HG03432 (cell line): ENCODE measurements at regions not wholly inside any gene's neighbourhood (a gene's known extent, or its start where the extent isn't known, plus 50 kb on each side); places are given as distances from the start of the nearest gene placed in this dataset.
"Not testable (repeated sequence)": the region's sequence is repeated elsewhere in the genome, so short reads cannot be mapped to it uniquely, and the experiment has no call there.

ENCODE experiments used
- ATAC-seq: cut with Tn5 transposase; IDR thresholded peaks from one replicate; pipeline ENCODE4 v1.9.1; 2021; ENCODE audit warnings: mild to moderate bottlenecking, moderate library complexity; ENCODE audit not compliant: unreplicated experiment

GRCh38 chr6:26956078-26956600, 291.4 kb upstream of the PRSS16 start:
- not testable (repeated sequence) for ATAC-seq

DNA sequence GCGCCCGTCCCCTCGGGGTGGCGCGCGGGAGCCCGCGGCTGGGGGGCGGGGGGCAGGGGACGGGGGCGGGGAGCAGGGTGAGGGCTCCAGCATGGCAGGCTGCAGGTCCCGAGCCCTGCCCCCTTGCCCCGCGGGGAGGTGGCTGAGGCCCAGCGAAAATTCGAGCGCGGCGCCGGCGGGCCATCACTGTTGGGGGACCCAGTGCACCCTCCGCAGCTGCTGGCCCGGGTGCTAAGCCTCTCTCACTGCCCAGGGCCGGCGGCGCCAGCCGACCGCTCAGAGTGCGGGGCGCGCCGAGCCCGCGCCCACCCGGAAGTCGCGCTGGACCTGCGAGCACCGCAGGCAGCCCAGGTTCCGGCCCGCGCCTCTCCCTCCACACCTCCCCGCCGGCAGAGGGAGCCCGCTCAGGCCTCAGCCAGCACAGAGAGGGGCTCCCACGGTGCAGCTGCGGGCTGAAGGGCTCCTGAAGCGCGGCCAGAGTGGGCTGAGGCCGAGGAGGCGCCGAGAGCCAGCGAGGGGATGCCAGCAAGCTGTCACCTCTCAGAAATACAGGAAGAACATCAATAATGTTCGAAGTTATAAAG, 290.8 kb upstream of the PRSS16 start:
- not testable (repeated sequence) for ATAC-seq

DNA sequence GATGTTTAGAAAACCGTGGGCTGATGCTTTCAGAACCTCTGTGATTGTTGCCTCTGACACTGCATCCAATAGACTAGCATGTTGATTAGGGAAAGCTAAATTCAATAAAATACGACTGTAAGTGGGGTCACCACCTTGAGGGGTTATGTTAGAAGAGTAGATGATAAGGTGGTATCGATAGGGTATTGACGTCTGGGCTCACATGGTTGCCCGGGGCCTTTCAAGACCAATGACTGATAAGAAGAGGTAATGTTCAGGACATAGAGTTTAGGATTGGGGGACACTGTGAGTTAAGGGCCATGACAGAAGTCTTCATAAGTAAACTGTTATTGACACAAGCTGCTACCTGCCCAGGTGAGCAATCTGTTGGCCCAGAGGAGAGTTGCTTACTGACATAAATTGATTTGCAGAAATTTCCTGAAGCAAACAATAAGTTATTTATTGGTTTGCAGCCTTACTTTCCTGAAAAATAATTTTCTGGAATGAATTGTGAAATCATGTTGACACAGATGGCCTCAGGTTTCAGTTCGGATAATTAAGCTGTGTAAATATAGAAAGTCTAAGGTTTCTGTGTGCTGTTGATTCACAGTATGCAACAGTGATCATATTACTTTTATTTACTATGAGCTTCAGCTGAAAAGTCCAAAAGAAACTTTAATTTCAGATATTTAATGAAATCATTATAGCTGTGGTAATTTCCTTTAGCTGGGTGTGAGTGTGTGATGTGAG, 289.9 kb upstream of the PRSS16 start:
- ATAC-seq: not testable (repeated sequence)

- not testable (repeated sequence) for ATAC-seq
Observed at GRCh38 chr6:26961236-26961635, 286.3 kb upstream of the PRSS16 start.

DNA sequence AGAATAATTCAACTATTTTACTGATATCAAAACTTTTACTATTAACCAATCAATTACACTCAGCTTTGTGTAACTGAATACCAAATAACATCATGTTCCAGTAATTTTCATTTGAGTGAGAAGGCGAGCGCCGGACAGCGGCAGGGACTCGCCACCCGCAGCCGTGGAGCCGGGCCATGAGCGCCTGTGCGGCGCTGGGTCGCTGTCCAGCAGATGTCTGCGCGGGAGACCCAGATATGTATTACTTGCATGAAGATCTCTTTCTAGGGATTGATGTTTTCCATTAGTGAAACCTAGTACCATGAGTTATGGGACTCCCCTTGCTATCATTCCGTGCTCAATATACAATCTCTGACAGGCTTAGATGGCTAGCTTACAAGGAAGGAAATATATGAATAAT, 245.1 kb upstream of the PRSS16 start:
- ATAC-seq: no peak

DNA sequence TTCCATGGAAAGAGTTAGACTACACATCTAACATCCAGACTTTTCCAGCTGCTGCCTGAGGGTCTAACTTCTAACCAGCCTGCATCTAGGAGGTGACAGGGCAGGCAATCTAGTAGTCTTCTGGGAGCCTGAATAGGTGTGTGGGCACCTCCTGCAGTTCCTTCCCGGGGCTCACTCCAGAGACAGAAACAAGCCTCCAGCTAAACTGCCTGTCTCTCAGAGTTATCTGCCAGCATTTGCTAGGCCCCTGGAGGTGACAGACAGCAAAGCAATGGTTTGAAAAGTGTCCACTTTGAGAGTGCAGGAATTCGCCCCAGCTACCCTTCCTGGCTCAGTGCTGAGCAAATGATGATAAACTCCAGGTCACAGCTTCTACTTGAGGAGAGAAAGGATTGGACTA, 240.5 kb upstream of the PRSS16 start:
- ATAC-seq: no peak

GRCh38 chr6:27008613-27009012, 238.9 kb upstream of the PRSS16 start:
- not testable (repeated sequence) for ATAC-seq

DNA sequence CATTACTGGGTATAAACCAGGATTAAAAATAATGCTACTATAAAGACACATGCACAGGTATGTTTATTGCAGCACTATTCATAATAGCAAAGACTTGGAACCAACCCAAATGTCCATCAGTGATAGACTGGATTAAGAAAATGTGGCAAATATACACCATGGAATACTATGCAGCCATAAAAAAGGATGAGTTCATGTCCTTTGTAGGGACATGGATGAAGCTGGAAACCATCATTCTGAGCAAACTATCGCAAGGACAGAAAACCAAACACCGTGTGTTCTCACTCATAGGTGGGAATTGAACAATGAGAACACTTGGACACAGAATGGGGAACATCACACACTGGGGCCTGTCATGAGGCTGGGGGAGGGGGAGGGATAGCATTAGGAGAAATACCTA, 233.4 kb upstream of the PRSS16 start:
- not testable (repeated sequence) for ATAC-seq

- no peak for ATAC-seq
Observed at GRCh38 chr6:27016689-27017088, 230.8 kb upstream of the PRSS16 start.

DNA sequence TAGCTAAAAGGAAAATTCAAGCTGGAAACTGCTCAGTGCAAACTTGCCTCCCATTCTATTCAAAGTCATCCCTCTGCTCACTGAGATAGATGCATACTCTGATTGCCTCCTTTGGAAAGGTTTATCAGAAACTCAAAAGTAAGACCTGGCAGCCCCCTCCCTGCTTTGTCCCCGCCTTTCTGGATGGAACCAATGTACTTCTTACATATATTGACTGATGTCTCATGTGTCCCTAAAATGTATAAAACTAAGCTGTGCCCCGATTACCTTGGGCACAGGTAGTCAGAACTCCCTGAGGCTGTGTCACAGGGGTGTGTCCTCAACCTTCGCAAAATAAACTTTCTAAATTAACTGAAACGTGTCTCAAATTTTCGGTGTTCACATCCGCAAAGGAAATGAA, 229.1 kb upstream of the PRSS16 start:
- ATAC-seq: not testable (repeated sequence)

DNA sequence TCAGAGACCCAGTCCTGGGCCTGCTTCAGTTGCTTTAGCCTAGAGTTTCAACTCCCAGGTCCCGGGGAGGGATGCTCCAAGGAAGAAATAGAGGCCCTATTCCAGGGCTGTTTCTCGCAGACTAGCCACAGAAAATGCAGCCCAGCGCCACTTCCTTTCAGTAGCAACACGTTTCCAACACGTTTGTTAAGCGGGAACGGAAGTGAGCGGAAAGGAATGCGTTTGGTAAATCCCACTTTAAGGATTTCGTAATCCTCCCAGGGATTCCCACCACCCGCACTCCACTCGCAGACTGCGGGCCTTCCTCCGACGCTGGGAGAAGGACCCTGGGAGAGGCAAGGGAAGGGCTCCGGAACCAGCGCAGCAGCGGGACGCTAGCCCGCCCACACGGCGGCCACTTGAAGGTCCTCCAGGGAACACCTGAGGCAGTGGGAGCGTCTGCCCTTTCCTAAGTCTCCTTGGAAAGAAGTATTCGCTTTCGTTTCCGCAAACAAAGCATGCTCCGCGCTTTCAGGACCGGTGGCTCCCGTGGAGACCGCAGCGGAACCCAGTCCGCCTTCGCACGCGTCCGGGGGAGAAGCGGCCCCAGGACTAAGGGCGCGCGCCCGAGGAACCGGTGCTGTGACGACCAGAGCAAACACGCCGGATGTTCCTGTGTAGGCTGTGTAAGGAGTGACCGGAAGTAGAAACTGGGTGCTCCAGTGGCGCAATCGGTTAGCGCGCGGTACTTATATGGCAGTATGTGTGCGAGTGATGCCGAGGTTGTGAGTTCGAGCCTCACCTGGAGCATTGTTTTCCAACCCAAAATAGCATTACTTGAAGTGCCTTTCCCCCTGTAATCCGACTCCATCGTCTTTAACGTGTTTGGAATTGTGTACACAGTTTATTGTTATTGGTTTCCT, 227.6 kb upstream of the PRSS16 start:
- ATAC-seq: peak; percentile 64

DNA sequence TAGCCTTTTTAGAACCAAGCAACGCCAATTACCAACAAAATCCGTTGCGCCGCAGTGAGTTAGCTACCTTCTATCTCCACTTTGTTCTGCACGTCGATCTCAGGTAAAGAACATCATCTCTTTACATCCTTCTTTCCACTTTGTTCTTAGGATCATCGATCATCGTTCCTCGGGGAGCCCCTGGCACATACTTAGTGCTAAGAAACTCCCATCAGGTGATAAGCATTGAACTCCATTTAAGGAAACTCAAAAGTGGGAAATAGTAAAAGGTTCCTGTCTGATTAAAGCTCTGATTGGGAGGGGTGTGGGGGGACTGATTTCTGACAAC, 227.0 kb upstream of the PRSS16 start:
- no peak for ATAC-seq

DNA sequence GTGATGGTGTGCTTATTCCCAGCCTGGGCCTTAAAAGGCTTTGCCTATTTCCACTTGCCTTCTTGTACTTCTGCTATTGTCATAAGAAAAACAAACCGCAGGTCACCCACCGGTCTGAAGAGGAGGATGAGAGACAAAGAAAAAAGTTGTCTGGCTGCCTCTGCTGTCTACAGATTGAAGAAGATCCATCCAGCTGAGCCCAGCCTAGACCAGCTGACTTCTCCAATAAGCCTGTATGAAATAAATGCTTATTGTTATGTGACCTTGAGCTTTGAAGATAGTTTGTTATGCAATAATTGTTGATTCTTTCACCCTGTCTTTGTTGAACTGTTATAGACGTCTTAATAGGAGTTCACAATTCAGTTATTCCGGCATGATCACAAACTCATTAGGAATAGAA, 223.8 kb upstream of the PRSS16 start:
- no peak for ATAC-seq

GRCh38 chr6:27025351-27025750, 222.2 kb upstream of the PRSS16 start:
- no peak for ATAC-seq

GRCh38 chr6:27026361-27026760, 221.1 kb upstream of the PRSS16 start:
- ATAC-seq: no peak

GRCh38 chr6:27031302-27031701, 216.2 kb upstream of the PRSS16 start:
- no peak for ATAC-seq

GRCh38 chr6:27038498-27038897, 209.0 kb upstream of the PRSS16 start:
- ATAC-seq: no peak

DNA sequence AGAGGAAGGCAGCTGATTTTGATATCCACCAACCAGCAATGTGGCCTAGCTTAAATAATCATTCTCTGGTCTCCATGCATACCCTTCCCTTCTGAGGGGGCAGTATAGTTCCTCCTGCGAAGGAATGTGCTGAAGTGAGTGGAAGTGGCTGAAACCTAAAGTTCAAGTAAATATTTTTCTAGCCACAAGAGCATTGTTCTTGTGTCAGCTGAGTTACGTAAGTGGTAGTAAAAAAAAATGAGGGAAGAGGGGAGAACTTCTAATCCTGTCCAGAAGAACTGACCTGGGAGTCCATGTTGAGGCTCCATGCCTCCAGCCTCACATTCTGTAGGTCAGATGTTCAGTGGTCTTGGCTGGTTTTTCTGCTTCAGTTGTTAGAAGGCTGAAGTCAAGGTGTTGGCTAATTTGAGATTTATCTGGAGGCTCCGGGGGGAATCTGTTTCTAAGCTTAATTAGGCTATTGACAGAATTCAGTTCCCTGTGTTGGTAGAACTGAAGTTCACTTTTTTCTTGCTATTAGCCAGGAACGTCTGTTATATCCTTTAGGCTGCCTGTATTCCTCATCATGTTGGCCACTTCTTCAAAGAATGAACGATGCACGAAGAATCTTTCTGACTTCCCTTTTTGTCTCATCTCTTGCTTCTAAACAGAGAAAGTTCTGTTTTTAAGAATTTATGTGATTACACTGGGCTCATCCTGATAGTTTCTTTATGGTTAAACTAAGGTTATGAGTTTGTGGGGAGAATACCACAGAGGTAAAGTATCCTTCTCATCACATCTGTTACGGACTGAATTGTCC, 207.1 kb upstream of the PRSS16 start:
- ATAC-seq: no peak

DNA sequence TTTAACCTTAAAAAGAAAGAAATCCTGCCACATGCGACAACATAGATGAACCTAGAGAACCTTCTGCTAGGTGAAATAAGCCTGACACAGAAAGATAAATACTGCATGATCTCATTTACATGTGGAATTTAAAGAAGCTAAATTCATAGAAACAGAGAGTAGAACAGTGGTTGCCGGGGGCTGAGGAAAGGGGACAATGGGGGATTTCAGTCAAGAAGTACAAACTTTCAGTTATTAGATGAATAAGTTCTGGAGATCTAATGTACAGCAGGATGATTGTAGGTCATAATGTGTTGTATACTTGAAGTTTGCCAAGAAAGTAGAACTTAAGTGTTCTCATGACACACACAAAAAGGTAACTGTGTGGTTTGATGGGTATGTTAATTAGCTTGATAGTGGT, 204.3 kb upstream of the PRSS16 start:
- ATAC-seq: no peak

- not testable (repeated sequence) for ATAC-seq
Observed at GRCh38 chr6:27045131-27045530, 202.4 kb upstream of the PRSS16 start.

DNA sequence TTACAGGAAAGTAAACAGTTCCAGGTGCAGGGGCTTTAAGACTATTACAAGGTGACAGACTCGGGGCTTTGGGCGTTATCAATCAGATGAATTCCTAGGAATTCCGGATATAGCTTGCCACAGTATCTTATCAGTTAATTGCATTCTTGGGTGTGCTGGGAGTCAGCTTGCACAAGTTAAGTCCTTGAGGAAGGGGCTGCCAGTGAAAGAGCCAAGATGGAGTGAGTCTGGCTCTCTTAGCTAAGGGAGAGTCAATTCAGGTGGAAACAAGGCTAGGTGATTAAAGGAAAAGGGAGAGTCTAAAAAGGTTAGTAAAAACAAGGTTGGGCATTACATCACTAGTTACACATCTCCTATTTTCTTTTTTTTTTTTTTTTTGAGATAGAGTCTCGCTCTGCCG, 199.8 kb upstream of the PRSS16 start:
- not testable (repeated sequence) for ATAC-seq
